Right cardiac atrium (tissue), 5 donors: ENCODE measurements at regions not wholly inside any gene's neighbourhood (a gene's known extent, or its start where the extent isn't known, plus 50 kb on each side); places are given as distances from the start of the nearest gene placed in this dataset.

Source experiments
- ATAC-seq, 2 donors: fragments of 200-7000 bp; cut with Tn5 transposase; one replicate each; pipeline versions ENCODE4 v1.8.0 to v1.9.1; 2020; ENCODE audit warnings: moderate library complexity in 2 of 2, mild to moderate bottlenecking in 1 of 2
- DNase-seq, 3 donors: peaks; one replicate each; pipeline ENCODE4 v3.0.0-alpha.2; 2020
- H3K27ac ChIP-seq: one replicate; pipeline ENCODE4 v1.5.1; 2013; ENCODE audit warnings: mild to moderate bottlenecking, low read length, control low read depth, moderate library complexity
- H3K27me3 ChIP-seq: one replicate; pipeline ENCODE4 v1.6.1; 2013; ENCODE audit not compliant: control insufficient read depth, insufficient read depth
- H3K4me1 ChIP-seq: one replicate; pipeline ENCODE4 v1.6.1; 2013; ENCODE audit warnings: low read length; ENCODE audit not compliant: control insufficient read depth, insufficient read depth
- H3K4me3 ChIP-seq: one replicate; pipeline ENCODE4 v1.5.1; 2013; ENCODE audit warnings: low read length, control low read depth
- H3K9me3 ChIP-seq: one replicate; pipeline ENCODE4 v1.6.1; 2013; ENCODE audit warnings: low read length; ENCODE audit not compliant: control insufficient read depth
- WGBS: extraction: QIAGEN DNeasy Blood & Tissue Kit; methylation state at CpG from one replicate; pipeline ENCODE4 v1.1.7; 2013; 5-methylcytosine and 5-hydroxymethylcytosine counted together
- intact Hi-C, 4 donors: fragments of 100-400 bp; cut with DNase I; formaldehyde crosslinking; loops; one replicate each; pipeline versions ENCODE4 v1.11.0 to v1.14.0; 2022 to 2023
- donor health status: healthy with polysubstance abuse.
- donor health status: DM: no; HTN: yes; CAD: no.
- donor health status: DM: no; HTN: no; CAD: no.
- donor health status: DM: no; HTN: yes; CAD: no; lungs with severe emphysema.
- donor health status: DM: yes; HTN: yes; CAD: no.

GRCh38 chr3:98972155-98972554 is 70.7 kb upstream of the DCBLD2 start:
- Histone ChIP-seq H3K4me3 (no peak overlapping the region), H3K9me3 (no peaks in the 10 kb centered on the region), H3K4me1 (no peaks in the 10 kb centered on the region), H3K27ac (no peak overlapping the region), H3K27me3 (no peaks in the 10 kb centered on the region)
- WGBS: 43% methylated on average over 2 of the region's 2 CpGs
- intact Hi-C loops: no loop called here
- DNase-seq: no peak
- ATAC-seq: no peak

- intact Hi-C loops: no loop called here
- no peaks in the 10 kb centered on the region for H3K27me3 ChIP-seq
- DNase-seq (no peak), ATAC-seq (no peak)
- WGBS: 83% methylated on average over 1 of the region's 1 CpG
- H3K27ac ChIP-seq: no peak overlapping the region
- H3K9me3 ChIP-seq: no peaks in the 10 kb centered on the region
- no peaks in the 10 kb centered on the region for H3K4me1 ChIP-seq
- no peak overlapping the region for H3K4me3 ChIP-seq
Measured at GRCh38 chr3:98971169-98971681, 69.7 kb upstream of the DCBLD2 start.

- H3K27ac ChIP-seq: no peak overlapping the region
- ATAC-seq: no peak
Measured at GRCh38 chr3:98969295-98969694, 67.8 kb upstream of the DCBLD2 start.

GRCh38 chr3:98968824-98969223 is 67.3 kb upstream of the DCBLD2 start:
- intact Hi-C loops: no loop called here
- DNase-seq: no peak
- Histone ChIP-seq H3K4me1 (no peaks in the 10 kb centered on the region), H3K9me3 (no peaks in the 10 kb centered on the region), H3K4me3 (no peak overlapping the region), H3K27me3 (no peaks in the 10 kb centered on the region), H3K27ac (no peak overlapping the region)
- WGBS: 85% methylated on average over 4 of the region's 4 CpGs
- no peak for ATAC-seq

More at GRCh38 chr3:98969295-98969694, 67.8 kb upstream of the DCBLD2 start:
- H3K4me1 ChIP-seq: no peaks in the 10 kb centered on the region
- intact Hi-C loops: no loop called here
- H3K9me3 ChIP-seq: no peaks in the 10 kb centered on the region
- DNase-seq: no peak
- no peaks in the 10 kb centered on the region for H3K27me3 ChIP-seq
- H3K4me3 ChIP-seq: no peak overlapping the region

GRCh38 chr3:98968347-98968746 is 66.9 kb upstream of the DCBLD2 start:
- Histone ChIP-seq H3K27ac (no peak overlapping the region), H3K9me3 (no peaks in the 10 kb centered on the region), H3K4me1 (no peaks in the 10 kb centered on the region), H3K27me3 (no peaks in the 10 kb centered on the region), H3K4me3 (no peak overlapping the region)
- ATAC-seq (no peak), DNase-seq (no peak)
- intact Hi-C loops: no loop called here

GRCh38 chr3:98967758-98968157 is 66.3 kb upstream of the DCBLD2 start:
- Histone ChIP-seq H3K27ac (no peak overlapping the region), H3K4me3 (no peak overlapping the region), H3K27me3 (no peaks in the 10 kb centered on the region), H3K4me1 (no peaks in the 10 kb centered on the region), H3K9me3 (no peaks in the 10 kb centered on the region)
- DNase-seq (no peak), ATAC-seq (no peak)
- intact Hi-C loops: no loop called here

- H3K4me3 ChIP-seq: no peak overlapping the region
- no peak overlapping the region for H3K27ac ChIP-seq
- no peaks in the 10 kb centered on the region for H3K27me3 ChIP-seq
- intact Hi-C loops: no loop called here
- 83% methylated on average over 4 of the region's 4 CpGs for WGBS
- no peaks in the 10 kb centered on the region for H3K9me3 ChIP-seq
- DNase-seq: no peak
- H3K4me1 ChIP-seq: no peaks in the 10 kb centered on the region
- ATAC-seq: no peak
Measured at GRCh38 chr3:98966862-98967546, 65.5 kb upstream of the DCBLD2 start.

GRCh38 chr3:98966434-98966833 is 64.9 kb upstream of the DCBLD2 start:
- Histone ChIP-seq H3K27ac (no peak overlapping the region), H3K4me3 (no peak overlapping the region), H3K4me1 (no peaks in the 10 kb centered on the region), H3K9me3 (no peaks in the 10 kb centered on the region), H3K27me3 (no peaks in the 10 kb centered on the region)
- ATAC-seq: no peak
- DNase-seq: no peak
- WGBS: 95% methylated on average over 1 of the region's 1 CpG
- intact Hi-C loops: no loop called here

- H3K27ac ChIP-seq: no peak overlapping the region
- DNase-seq (no peak), ATAC-seq (no peak)
- WGBS: 55% methylated on average over 2 of the region's 2 CpGs
- intact Hi-C loops: no loop called here
- H3K4me1 ChIP-seq: no peaks in the 10 kb centered on the region
- H3K4me3 ChIP-seq: no peak overlapping the region
- H3K27me3 ChIP-seq: no peaks in the 10 kb centered on the region
- no peaks in the 10 kb centered on the region for H3K9me3 ChIP-seq
Measured at GRCh38 chr3:98964784-98965183, 63.3 kb upstream of the DCBLD2 start.

- intact Hi-C loops: no loop called here
- no peak overlapping the region for H3K27ac ChIP-seq
- DNase-seq: no peak
- no peak overlapping the region for H3K4me3 ChIP-seq
- ATAC-seq: no peak
- no peaks in the 10 kb centered on the region for H3K4me1 ChIP-seq
- WGBS: 73% methylated on average over 2 of the region's 2 CpGs
- no peaks in the 10 kb centered on the region for H3K27me3 ChIP-seq
- H3K9me3 ChIP-seq: no peaks in the 10 kb centered on the region
Measured at GRCh38 chr3:98963546-98963945, 62.1 kb upstream of the DCBLD2 start.

GRCh38 chr3:98962951-98963350 is 61.5 kb upstream of the DCBLD2 start:
- H3K27me3 ChIP-seq: no peaks in the 10 kb centered on the region
- no peak overlapping the region for H3K27ac ChIP-seq
- intact Hi-C loops: no loop called here
- no peak overlapping the region for H3K4me3 ChIP-seq
- H3K4me1 ChIP-seq: no peaks in the 10 kb centered on the region
- no peaks in the 10 kb centered on the region for H3K9me3 ChIP-seq
- ATAC-seq (no peak), DNase-seq (no peak)
